NOMO-1 (cell line): ENCODE measurements at regions not wholly inside any gene's neighbourhood (a gene's known extent, or its start where the extent isn't known, plus 50 kb on each side); places are given as distances from the start of the nearest gene placed in this dataset.
"Not testable (repeated sequence)": the region's sequence is repeated elsewhere in the genome, so short reads cannot be mapped to it uniquely, and the experiment has no call there.

Source experiments
- DNase-seq, 2 experiments: peaks; one replicate each; lab custom pipeline; 2025; ENCODE audit not compliant: unreplicated experiment in 2 of 2; lab: John Stamatoyannopoulos, UW

DNA sequence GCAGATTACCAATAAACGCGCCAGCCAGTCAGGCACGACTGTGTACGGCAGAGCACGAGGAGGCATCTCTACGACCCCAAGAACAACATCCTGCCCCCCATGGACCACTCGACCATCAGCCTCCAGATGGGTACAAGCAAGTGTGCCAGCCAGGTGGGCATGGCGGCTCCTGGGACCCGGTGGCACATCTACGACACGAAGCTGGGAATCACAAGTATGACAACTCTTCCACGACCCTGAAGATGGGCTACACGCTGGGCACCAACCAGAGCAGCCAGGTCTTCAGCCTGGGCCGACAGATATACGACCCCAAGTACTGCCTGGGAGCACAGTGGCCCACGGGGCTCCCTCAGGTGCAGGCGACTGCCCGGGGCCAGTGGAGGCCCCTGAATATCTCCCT is 217.6 kb downstream of the POTED start:
- DNase-seq, result no peak

DNA sequence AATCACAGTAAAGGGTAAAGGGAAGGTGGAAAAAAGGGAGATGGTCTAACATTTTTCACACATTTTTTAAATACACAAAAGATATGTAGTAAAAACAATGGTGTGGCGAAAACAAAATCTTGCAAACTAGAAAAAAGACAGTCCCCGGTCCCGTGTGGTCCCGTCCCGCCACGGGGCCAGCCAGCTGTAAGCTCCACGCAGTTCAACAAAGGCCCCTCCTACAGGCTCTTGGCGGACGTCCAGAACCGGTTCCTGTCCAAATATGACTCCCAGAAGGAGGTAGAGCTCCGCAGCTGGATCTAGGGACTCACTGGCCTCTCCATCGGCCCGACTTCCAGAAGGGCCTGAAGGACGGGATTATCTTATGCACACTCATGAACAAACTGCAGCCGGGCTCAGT is 216.9 kb downstream of the POTED start:
- DNase-seq, result not testable (repeated sequence)

DNA sequence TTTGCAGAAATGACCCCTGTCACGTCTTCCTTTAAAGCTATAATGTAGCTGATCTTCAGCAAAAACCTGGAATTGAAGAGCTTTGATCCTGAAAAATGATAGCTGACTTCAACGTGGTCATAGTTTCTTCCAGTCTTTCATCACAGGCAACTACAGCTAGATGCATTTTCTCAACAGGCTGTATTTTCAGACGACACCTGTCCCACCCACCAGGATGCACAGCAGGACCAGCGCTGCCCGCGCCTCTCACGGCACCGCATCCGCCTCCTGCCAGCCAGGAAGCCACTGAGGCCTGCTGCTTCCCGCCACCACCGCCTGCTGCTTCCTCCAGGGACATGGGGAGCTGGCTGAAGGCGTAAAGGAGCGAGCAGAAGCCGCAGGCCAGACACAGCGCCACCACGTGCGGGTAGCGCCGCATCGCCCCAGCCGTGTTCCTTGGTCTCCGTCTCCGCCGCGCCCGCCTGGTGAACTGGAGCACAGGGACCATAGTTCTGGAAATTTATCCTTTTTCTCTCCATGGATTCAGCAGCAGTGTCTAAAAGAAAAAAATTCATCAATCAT is 215.7 kb downstream of the POTED start:
- DNase-seq, result not testable (repeated sequence)

DNA sequence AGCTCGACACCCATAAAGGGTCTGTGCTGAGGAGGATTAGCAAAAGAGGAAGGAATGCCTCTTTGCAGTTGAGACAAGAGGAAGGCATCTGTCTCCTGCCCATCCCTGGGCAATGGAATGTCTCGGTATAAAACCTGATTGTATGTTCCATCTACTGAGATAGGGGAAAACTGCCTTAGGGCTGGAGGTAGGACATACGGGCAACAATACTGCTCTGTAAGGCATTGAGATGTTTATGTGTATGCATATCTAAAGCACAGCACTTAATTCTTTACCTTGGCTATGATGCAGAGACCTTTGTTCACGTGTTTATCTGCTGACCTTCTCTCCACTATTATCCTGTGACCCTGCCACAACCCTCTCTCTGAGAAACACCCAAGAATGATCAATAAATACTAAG is 210.7 kb downstream of the POTED start:
- DNase-seq, result not testable (repeated sequence)

DNA sequence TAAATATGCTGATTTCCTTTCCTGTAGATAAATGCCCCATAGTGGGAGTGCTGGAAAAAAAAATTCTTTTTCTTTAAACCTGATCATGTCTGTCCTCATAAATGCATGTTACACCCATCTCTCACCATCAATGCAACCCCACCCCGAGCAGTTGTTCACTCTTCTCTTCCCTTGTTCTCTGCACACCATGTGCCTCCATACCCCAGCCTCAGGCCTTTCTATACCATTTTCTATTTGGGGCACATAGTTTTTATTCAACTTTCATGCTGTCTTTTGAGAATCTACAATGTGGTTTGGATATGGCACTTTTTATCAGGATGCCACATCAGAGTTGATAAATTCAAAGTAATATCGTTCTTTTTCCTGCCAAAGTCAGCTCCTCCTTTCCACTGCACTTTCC is 202.6 kb downstream of the POTED start:
- DNase-seq, result not testable (repeated sequence)

DNA sequence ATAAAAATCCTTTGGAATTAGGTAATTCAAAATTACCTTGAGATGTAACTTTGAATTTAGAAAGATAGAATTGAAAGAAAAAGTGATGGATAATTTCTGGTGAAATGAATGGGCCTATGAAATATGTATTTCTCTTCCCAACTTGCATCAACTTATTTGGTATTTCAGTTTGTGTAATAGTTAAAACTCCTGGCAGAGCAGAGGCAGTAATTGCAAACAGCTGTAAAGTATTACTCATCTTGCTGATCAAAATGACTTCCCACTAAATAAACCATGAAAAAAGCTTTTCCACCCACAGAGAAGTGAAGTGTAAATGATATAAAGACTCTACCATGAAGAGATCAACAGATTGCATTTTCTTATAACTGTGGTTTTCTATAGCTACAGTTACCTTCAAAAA is 201.0 kb downstream of the POTED start:
- DNase-seq, result not testable (repeated sequence)

DNA sequence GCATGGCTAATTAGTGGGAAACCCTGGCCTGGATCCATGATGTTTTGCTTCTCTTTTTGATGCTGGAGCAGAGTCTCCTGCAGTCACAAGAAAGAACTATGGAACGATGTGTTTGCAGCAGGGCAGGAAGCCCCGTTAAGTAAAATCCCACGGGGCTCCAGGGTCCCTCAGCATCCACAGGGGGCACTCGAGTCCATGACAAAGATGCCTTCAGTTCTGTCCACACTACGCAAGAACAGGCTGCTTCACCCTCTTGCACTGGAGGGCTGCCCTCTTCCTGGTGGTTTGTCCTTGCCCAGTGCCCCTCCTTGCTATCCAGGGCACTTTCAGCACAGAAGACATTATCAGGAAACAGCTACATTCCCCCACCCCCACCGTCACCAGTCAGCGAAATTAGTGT is 196.9 kb downstream of the POTED start:
- DNase-seq, result not testable (repeated sequence)

DNA sequence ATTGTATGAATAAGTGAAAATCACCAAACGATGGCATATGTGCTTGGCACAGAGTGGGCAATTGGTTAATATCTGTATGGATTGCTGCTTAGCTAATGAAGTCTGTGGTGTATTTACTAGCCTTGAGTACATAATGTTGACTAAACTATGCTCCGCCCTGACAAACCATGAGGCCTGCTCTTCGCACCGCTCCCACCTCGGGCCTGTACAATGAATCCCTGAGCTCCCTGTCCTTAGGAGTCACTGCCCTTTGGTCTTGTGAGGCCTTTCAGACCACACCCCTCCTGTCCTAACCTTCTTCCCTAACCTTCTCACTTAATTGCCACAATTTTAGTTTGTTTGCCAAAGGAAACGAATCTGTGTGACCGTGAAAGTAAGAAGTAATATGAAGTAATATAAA is 193.2 kb downstream of the POTED start:
- DNase-seq, result not testable (repeated sequence)
